Activated CD4-positive, alpha-beta T cell treated with anti-CD3 and anti-CD28 coated beads, Interleukin-2, Interleukin-4, amounts not matched to agents 100 ng/mL and 50 ng/mL, durations not matched to agents 16 hours and 8 hours (primary cell): ENCODE measurements at regions not wholly inside any gene's neighbourhood (a gene's known extent, or its start where the extent isn't known, plus 50 kb on each side); places are given as distances from the start of the nearest gene placed in this dataset.

Experiments used
- DNase-seq: peaks from one replicate; pipeline ENCODE4 v3.0.0-alpha.2; 2020; ENCODE audit warnings: low spot score

DNA sequence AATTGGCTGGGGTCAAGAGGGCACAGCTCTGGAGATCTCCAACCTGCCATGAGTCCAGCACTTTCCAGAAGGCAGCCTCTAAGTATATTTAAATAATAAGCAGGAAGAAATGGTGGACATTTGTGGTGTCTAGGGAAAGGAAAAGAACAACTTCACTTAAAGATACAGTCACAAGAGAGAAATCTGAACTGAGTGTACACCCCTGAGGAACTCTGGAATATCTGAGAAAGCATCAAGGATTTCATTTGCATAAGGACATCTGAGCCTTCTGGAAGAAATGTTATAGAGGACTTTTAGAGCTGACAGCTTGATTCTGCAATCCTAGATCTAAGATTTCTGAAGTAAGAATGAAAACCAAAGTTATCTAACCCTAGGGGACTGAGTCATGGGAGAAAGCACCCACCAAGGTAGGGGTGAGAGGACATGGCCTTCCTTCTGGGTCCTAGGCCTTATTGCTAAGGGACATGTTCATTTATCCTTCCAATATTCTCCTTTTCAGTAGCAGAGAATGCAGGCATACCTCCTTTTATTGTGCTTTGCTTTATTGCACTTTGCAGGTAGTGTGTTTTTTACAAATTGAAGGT is 253.4 kb upstream of the SLC24A2 start:
- DNase-seq: no peak

DNA sequence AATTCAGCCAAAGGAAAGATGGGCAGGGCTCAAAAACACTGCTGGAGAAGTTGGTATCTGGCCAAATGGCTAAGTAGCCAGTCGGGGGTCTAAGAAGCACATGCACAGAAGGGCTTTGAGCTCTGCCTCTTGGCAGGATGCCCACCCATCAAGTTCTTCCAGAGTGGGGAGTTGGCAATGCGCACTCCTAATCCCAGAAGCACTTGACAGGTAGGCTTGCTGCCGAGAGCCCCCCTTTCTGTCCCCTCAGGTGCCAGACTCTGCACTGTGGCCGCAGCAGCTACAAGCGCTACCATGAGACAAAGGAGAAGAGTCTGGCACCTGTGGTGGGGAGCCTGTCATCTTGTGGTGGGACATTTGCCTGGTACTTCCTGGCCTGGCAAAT is 252.9 kb upstream of the SLC24A2 start:
- DNase-seq: no peak

- DNase-seq: no peak
Measured at GRCh38 chr9:20040991-20041696, 252.3 kb upstream of the SLC24A2 start.

GRCh38 chr9:20037699-20038098 is 248.9 kb upstream of the SLC24A2 start:
- no peak for DNase-seq

DNA sequence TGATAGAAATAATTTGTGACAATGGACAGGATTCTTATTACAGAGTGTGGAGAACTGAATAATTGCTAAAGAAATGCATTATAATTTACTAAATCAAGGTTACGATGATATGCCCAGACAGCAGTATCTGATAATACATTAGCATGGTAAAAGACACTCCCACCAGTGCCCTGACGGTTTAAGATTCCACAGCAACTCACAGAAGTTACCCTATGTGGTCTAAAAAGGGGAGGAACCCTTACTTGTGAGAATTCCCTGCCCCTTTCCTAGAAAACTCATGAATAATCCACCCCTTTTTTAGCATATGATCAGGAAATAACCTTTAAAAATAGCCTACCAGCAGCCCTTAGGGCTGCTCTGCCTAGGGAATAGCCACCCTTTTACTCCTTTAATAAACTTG is 244.7 kb upstream of the SLC24A2 start:
- DNase-seq: no peak

GRCh38 chr9:20032413-20033006 is 243.7 kb upstream of the SLC24A2 start:
- no peak for DNase-seq

GRCh38 chr9:20031836-20032235 is 243.0 kb upstream of the SLC24A2 start:
- no peak for DNase-seq

DNA sequence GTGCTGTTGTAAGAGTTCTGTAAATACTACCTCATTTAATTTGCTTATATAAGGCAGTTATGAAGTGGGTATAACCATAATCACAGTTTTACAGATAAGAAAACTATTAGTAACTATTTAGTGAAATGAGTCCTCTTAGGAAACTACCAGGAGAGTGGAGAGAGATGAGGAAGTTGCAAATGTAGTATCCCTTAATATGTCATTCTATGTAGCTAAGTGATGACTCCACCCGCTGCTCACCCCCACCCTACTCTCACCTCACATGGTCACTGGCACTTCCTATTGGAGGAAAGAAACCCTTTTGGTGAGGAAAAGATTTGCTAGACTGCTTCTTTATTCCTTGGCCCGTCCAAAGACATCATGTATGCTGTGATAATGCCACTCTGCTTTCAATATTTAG is 241.8 kb upstream of the SLC24A2 start:
- DNase-seq: no peak

GRCh38 chr9:20030221-20030620 is 241.4 kb upstream of the SLC24A2 start:
- DNase-seq: no peak

- DNase-seq: no peak
Measured at GRCh38 chr9:20028849-20029231, 240.0 kb upstream of the SLC24A2 start.

GRCh38 chr9:20028192-20028848 is 239.5 kb upstream of the SLC24A2 start:
- DNase-seq: no peak

GRCh38 chr9:20023961-20024571 is 235.2 kb upstream of the SLC24A2 start:
- no peak for DNase-seq

- DNase-seq: no peak
Measured at GRCh38 chr9:20023210-20023905, 234.5 kb upstream of the SLC24A2 start.

GRCh38 chr9:20022410-20022809 is 233.6 kb upstream of the SLC24A2 start:
- DNase-seq: no peak

DNA sequence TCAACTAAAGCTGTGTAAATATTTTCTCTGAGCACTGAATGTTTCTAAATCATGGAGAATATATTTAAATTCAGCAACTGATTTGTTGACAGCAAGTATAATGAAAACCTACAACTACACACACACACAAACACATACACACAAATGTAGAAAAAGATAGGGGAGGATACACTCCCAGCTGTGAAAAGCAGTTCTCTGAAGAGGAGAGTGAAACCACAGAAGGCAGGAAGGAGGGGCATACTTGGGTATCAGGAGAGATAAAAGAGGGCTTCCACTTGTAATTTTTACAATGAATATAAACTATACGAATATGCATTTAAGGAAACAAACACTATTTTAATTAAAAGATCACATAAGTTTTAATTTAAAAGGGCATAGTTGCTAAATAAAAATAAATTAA is 227.8 kb upstream of the SLC24A2 start:
- DNase-seq: no peak

- DNase-seq: no peak
Measured at GRCh38 chr9:20015427-20015931, 226.6 kb upstream of the SLC24A2 start.

GRCh38 chr9:20014168-20014567 is 225.3 kb upstream of the SLC24A2 start:
- no peak for DNase-seq

DNA sequence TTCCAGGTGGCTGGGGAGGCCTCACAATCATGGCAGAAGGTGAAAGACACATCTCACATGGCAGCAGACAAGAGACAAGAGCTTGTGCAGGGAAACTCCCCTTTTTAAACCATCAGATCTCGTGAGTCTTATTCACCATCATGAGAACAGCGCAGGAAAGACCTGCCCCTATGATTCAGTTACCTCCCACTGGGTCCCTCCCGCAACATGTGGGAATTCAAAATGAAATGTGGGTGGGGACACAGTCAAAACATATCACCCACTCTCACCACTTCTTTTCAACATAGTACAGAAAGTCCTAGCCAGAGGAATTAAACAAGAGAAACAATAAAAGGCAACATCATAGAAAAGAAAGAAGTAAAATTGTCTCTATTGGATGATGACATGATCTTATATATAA is 223.4 kb upstream of the SLC24A2 start:
- no peak for DNase-seq

- no peak for DNase-seq
Measured at GRCh38 chr9:20009606-20010005, 220.8 kb upstream of the SLC24A2 start.

DNA sequence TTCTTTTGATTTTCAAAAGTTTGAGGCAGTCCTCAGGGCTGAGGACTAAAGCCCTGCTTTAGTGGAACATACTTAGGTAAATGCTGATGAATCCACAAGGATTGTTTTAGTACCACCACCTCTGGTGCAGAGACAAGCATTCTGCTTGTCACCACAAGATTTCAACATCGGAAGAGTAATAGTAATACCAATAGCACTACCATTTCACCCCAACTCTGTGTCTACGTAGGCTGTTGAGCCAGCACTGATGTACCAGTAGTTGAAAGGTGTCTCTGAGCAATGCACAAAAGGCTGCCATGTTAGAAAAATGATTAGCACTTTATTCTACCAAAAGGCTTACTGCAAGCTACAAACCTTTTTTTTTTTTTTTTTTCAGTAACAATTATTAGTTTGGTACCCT is 213.2 kb upstream of the SLC24A2 start:
- DNase-seq: peak; percentile 47

DNA sequence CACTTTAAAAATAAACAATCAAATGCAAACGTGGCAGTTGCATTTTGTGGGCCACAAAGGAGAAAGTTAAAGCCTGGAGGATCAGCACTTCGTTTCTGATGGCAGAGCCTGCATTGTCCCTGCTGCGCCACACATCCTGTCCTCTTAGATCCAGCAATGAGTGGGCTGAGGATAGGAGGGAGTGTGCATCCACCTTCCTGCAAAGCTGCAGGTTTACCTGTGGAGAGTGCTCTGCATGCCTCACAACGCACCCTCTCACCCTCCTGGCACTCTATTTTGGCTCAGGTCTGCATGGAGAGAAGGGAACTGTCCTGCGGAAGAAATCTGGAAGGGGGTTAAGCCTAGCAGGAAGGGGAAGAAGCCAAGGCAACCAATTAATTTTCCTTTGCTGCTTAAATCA is 212.2 kb upstream of the SLC24A2 start:
- no peak for DNase-seq

GRCh38 chr9:19999491-20000057 is 210.7 kb upstream of the SLC24A2 start:
- DNase-seq: peak; percentile 96
